Activated CD8-positive, alpha-beta memory T cell treated with anti-CD3 and anti-CD28 coated beads, Interleukin-2, amount 10 ng/mL, durations not matched to agents 7 days and 5 days (primary cell): ENCODE measurements at regions not wholly inside any gene's neighbourhood (a gene's known extent, or its start where the extent isn't known, plus 50 kb on each side); places are given as distances from the start of the nearest gene placed in this dataset.
"Not testable (repeated sequence)": the region's sequence is repeated elsewhere in the genome, so short reads cannot be mapped to it uniquely, and the experiment has no call there.

Experiments used
- ATAC-seq: fragments of 150-1000 bp; cut with Tn5 transposase; one replicate; pipeline ENCODE4 v1.10.0; 2021; ENCODE audit warnings: moderate library complexity
- CTCF ChIA-PET: fragments of 350-600 bp; sonication (Branson Sonifier 250); formaldehyde crosslinking; loops from one replicate; lab custom pipeline; 2021; ENCODE audit warnings: antibody characterized with exemption; lab: Charles Lee
- DNase-seq: peaks from one replicate; pipeline ENCODE4 v3.0.0-alpha.2; 2020
- H3K27ac Mint-ChIP-seq: one replicate; pipeline ENCODE4 v1.8.0; 2021; ENCODE audit warnings: mild to moderate bottlenecking, mixed read lengths
- H3K27me3 Mint-ChIP-seq: one replicate; pipeline ENCODE4 v1.8.0; 2021; ENCODE audit warnings: mixed read lengths
- H3K36me3 Mint-ChIP-seq: one replicate; pipeline ENCODE4 v1.8.0; 2021; ENCODE audit warnings: mild to moderate bottlenecking, mixed read lengths
- H3K4me1 Mint-ChIP-seq: one replicate; pipeline ENCODE4 v1.8.0; 2021; ENCODE audit warnings: mixed read lengths
- H3K4me3 Mint-ChIP-seq: one replicate; pipeline ENCODE4 v1.8.0; 2021; ENCODE audit warnings: mild to moderate bottlenecking, moderate library complexity, mixed read lengths
- H3K9me3 Mint-ChIP-seq: one replicate; pipeline ENCODE4 v1.8.0; 2022; ENCODE audit warnings: low read depth, mixed read lengths

DNA sequence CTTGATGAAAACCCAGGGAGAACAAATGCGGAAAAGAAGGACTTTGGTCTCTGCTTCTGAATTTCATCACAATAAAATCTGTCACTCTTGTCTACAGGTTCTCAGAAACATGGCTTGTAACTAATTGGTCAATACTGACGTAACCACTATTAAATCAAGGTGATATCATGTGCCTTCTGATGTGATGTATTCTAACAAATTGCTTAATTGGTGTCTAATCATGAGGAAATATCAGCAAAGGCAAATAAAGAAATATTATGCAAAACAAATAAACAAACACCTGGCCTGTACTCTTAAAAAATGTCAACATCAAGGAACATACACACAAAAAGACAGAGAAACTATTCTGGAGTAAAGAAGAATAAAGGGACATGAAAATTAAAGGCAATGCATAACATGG lies 1165.0 kb downstream of the NXPH1 start:
- no peak overlapping the region for H3K4me3 Mint-ChIP-seq
- no peak for ATAC-seq
- no peaks in the 10 kb centered on the region for H3K36me3 Mint-ChIP-seq
- no peak for DNase-seq
- CTCF ChIA-PET, result no interaction called here
- H3K27ac Mint-ChIP-seq, result no peak overlapping the region
- H3K4me1 Mint-ChIP-seq, result no peaks in the 10 kb centered on the region
- peaks cover 3% of the 10 kb centered on the region for H3K9me3 Mint-ChIP-seq
- H3K27me3 Mint-ChIP-seq, result no peaks in the 10 kb centered on the region

DNA sequence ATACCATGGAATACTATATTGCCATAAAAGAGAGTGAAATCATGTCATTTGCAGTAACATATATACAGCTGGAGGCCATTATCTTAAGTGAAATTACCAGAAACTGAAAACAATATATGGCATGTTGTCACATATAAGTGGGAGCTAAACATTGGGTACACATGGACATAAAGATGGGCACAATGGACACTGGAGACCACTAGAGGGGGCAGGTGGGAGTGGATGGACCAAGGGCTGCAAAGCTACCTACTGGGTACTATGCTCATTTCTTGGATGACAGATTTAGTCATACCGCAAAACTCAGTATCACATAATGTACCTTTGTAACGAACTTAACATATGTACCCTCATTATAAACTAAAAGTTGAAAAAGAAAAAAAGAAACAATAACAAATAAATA lies 1167.6 kb downstream of the NXPH1 start:
- CTCF ChIA-PET, result no interaction called here
- Mint-ChIP-seq H3K9me3 (peaks cover 5% of the 10 kb centered on the region), H3K27ac (no peak overlapping the region), H3K4me3 (no peak overlapping the region), H3K36me3 (no peaks in the 10 kb centered on the region), H3K27me3 (no peaks in the 10 kb centered on the region), H3K4me1 (no peaks in the 10 kb centered on the region)
- DNase-seq (no peak), ATAC-seq (no peak)

DNA sequence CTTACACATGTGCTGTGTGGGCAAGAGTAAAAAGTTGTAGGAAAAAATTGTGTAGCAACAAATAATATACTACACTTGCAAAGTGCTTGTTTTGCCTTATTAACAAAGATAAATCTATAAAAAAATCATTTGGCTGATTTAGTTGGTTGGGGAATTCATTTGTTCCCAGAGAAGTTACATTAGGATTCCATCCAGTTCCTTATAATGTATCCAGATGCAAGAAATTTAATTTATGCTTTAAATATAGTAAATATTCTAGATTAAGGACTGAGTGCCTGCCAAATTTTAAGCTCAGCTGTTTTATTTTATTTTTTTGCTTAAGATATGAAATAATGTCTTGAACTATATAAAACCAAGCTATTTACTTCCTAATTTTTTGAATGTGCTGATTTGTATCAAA lies 1169.9 kb downstream of the NXPH1 start:
- H3K4me3 Mint-ChIP-seq, result no peak overlapping the region
- H3K27ac Mint-ChIP-seq, result no peak overlapping the region
- no peak for DNase-seq
- CTCF ChIA-PET, result no interaction called here
- H3K36me3 Mint-ChIP-seq, result no peaks in the 10 kb centered on the region
- no peaks in the 10 kb centered on the region for H3K27me3 Mint-ChIP-seq
- no peak for ATAC-seq
- no peaks in the 10 kb centered on the region for H3K4me1 Mint-ChIP-seq
- peaks cover 5% of the 10 kb centered on the region for H3K9me3 Mint-ChIP-seq

DNA sequence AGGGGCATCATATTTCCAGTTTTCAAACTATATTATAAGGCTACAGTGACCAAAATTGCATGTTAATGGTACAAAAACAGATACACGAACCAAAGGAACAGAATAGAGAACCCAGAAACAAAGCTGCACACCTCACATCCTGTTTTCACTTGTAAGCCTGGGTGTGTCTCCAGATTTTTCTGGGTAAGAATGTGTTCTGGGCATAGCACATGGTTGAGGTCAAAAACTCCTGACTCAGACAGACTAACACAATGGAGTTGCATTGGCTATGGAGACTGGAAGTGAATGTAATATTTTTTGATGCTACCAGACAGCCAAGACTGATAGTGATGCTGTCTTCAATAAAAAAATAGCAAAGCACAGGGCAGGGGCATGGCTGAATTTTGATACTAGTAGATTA lies 1175.2 kb downstream of the NXPH1 start:
- Mint-ChIP-seq H3K4me1 (no peaks in the 10 kb centered on the region), H3K9me3 (peaks cover 4% of the 10 kb centered on the region), H3K4me3 (no peak overlapping the region), H3K36me3 (no peaks in the 10 kb centered on the region), H3K27ac (no peak overlapping the region), H3K27me3 (no peaks in the 10 kb centered on the region)
- CTCF ChIA-PET, result no interaction called here
- ATAC-seq (no peak), DNase-seq (no peak)

DNA sequence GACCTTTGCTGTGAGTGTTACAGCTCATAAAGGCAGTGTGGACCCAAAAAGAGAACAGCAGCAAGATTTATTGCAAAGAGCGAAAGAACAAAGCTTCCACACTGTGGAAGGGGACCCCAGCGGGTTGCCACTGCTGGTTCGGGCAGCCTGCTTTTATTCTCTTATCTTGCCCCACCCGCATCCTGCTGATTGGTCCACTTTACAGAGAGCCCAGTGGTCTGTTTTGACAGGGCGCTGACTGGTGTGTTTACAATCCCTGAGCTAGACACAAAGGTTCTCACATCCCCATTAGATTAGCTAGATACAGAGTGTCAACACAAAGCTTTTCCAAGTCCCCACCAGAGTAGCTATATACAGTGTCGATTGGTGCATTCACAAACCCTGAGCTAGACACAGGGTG lies 1187.5 kb downstream of the NXPH1 start:
- H3K4me1 Mint-ChIP-seq, H3K27me3 Mint-ChIP-seq, H3K27ac Mint-ChIP-seq, ATAC-seq, CTCF ChIA-PET, H3K36me3 Mint-ChIP-seq, DNase-seq, H3K4me3 Mint-ChIP-seq: not testable (repeated sequence)
- H3K9me3 Mint-ChIP-seq, result peaks cover 21% of the 10 kb centered on the region

DNA sequence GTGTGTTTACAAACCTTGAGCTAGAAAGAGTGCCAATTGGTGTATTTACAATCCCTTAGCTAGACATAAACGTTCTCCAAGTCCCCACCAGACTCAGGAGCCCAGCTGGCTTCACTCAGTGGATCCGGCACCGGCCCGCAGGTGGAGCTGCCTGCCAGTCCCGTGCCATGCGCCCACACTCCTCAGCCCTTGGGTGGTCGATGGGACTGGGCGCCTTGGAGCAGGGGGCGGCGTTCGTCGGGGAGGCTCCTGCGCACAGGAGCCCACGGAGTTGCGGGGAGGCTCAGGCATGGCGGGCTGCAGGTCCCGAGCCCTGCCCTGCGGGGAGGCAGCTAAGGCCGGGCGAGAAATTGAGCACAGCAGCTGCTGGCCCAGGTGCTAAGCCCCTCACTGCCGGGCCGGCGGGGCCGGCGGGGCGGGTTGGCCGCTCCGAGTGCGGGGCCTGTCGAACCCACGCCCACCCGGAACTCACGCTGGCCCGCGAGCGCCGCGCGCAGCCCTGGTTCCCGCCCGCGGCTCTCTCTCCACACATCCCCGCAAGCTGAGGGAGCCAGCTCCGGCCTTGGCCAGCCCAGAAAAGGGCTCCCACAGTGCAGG lies 1188.0 kb downstream of the NXPH1 start:
- H3K36me3 Mint-ChIP-seq, CTCF ChIA-PET, DNase-seq, H3K4me3 Mint-ChIP-seq, H3K4me1 Mint-ChIP-seq, ATAC-seq, H3K27ac Mint-ChIP-seq, H3K27me3 Mint-ChIP-seq: not testable (repeated sequence)
- peaks cover 26% of the 10 kb centered on the region for H3K9me3 Mint-ChIP-seq

DNA sequence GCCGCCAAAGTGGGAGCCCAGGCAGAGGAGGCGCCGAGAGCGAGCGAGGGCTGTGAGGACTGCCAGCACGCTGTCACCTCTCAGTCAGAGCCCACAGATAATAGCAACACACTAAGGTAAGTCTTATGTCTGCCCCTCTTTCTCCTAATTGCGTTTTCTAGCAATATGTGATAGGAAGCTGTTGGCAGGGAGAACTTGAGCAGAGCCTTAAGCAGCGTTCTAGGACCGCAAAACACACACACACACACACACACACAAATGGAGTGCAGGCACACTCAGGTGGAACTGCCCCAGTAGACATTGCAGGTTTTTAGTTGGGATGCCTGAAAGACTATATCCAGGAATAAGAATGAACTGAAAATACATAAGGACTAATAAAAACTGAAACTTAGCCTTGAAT lies 1188.5 kb downstream of the NXPH1 start:
- no peak overlapping the region for H3K4me3 Mint-ChIP-seq
- no peak for ATAC-seq
- no peaks in the 10 kb centered on the region for H3K27me3 Mint-ChIP-seq
- DNase-seq, result no peak
- H3K27ac Mint-ChIP-seq, result no peak overlapping the region
- peaks cover 26% of the 10 kb centered on the region for H3K9me3 Mint-ChIP-seq
- CTCF ChIA-PET, result no interaction called here
- no peaks in the 10 kb centered on the region for H3K36me3 Mint-ChIP-seq
- no peaks in the 10 kb centered on the region for H3K4me1 Mint-ChIP-seq

DNA sequence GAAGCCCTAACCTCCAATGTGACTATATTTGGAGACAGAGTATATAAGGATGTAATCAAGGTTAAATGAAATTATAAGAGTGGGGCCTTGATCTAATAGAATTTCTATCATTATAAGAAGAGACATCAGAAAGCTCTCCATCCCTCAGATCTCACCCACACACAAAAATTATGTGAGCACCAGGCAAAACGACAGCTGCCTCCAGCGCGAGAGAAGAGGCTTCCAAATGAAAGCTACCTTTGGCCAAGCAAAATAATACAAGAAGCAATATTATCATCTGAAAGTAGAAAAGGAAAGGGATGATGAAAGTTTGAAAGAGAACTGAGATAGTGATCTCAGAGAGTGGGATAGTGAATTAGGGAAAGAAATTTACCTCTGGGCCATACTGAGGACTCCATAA lies 1192.5 kb downstream of the NXPH1 start:
- Mint-ChIP-seq H3K27me3 (no peaks in the 10 kb centered on the region), H3K27ac (no peak overlapping the region), H3K9me3 (peaks cover 15% of the 10 kb centered on the region), H3K4me1 (no peaks in the 10 kb centered on the region), H3K36me3 (no peaks in the 10 kb centered on the region), H3K4me3 (no peak overlapping the region)
- CTCF ChIA-PET, result no interaction called here
- DNase-seq (no peak), ATAC-seq (no peak)

DNA sequence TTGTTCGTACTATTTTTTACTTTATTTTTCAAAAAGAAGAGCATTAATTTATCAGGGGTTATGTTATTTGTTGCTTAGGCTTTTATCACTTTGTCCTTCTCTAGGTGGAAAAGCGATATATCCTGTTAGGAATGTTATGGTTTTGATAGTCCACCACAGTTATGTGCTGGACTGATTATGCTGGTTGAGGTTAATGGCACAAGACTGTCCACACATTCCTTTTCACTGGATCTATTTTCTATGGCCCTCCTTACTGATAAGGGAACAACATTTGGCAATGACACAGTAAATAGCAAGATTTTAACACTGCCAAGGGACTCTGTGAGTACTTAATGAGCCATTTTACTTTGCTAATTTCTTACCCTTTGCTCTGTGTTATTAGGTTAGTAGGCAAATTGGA lies 1212.3 kb downstream of the NXPH1 start:
- DNase-seq, result no peak
- CTCF ChIA-PET, result no interaction called here
- no peaks in the 10 kb centered on the region for H3K27me3 Mint-ChIP-seq
- no peaks in the 10 kb centered on the region for H3K4me1 Mint-ChIP-seq
- ATAC-seq, result no peak
- no peaks in the 10 kb centered on the region for H3K9me3 Mint-ChIP-seq
- H3K36me3 Mint-ChIP-seq, result no peaks in the 10 kb centered on the region
- H3K27ac Mint-ChIP-seq, result no peak overlapping the region
- H3K4me3 Mint-ChIP-seq, result no peak overlapping the region

DNA sequence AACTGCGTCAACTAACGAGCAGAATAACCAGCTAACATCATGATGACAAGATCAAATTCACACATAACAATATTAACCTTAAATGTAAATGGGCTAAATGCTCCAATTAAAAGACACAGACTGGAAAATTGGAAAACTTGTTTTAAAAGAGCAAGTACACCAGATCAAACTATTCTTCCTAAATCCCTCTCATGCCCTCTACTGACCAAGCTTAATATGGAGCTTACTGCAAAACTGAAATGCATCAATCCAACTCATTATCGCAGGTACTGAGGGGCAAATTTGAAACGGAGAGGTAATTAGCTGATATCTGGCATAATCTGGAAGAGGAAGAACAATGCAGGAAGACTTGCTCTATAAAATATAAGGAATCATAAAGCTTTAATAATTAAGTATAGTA lies 1223.8 kb downstream of the NXPH1 start:
- ATAC-seq (no peak), DNase-seq (no peak)
- Mint-ChIP-seq H3K4me3 (no peak overlapping the region), H3K36me3 (no peaks in the 10 kb centered on the region), H3K27me3 (no peaks in the 10 kb centered on the region), H3K27ac (no peak overlapping the region), H3K4me1 (no peaks in the 10 kb centered on the region), H3K9me3 (peaks cover 7% of the 10 kb centered on the region)
- CTCF ChIA-PET, result no interaction called here

DNA sequence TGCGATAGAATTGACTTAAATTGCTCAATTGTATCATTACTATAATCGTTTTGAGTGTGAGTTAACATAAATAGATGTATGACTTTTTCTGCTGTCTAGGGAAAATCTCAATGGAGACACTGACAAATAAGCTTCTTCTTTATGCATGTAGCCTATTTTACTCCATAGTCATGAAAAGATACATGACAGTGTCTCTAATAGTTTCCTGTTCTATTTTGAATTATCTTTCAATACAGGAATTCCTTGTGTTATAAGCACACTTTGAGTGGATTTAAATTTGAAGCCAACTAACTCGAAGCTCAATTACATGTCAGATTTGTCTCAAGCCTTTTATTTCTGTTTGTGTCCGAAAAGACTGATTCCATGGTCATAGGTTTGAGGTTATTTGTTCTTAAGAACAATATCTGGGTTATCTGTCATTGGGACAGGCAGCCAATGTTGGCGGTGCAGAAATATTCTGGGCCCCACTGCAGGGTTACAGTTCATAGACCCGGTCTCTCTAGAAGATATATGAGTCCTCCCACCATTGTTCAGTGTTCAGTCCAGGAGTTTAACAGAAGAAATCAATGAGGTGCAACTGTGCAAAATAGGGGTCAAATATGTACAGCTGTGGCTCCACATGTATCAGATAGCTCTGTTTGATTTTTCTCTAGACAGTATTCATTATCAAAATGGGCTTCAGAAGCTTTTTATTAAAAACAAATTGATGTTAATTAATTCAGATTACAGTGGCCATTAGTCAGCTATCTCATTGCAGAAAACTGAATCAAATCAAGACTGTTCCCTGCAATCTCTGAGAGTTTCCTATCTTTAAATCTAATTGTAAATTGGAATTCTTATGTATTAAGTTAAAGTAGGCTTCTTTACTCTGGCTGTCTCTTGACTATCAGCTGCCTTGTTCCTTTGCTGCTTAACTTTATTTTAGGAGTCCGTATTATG lies 1238.8 kb downstream of the NXPH1 start:
- no peak overlapping the region for H3K27ac Mint-ChIP-seq
- DNase-seq, result no peak
- ATAC-seq, result no peak
- CTCF ChIA-PET, result no interaction called here
- H3K36me3 Mint-ChIP-seq, result no peaks in the 10 kb centered on the region
- no peaks in the 10 kb centered on the region for H3K27me3 Mint-ChIP-seq
- no peaks in the 10 kb centered on the region for H3K4me1 Mint-ChIP-seq
- H3K4me3 Mint-ChIP-seq, result no peak overlapping the region
- peaks cover 6% of the 10 kb centered on the region for H3K9me3 Mint-ChIP-seq

DNA sequence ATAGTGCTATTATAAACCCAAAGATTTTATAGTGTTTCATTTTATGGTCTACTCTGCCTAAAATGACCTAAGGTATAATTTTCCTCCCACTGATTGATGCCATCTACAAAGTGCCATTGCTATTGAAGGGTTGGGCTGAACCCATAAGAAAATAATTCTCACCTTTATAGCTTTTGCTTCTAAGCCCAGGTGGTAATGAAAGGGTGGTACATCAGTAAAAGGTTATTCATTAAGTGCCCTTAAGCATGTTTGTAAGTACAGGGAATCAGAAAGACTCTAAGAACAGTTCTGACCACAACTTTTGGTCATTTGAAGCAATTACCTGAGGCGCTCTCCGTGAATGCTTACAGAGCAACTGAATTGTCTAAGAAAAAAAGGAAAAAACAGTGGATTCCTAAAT lies 1247.3 kb downstream of the NXPH1 start:
- CTCF ChIA-PET, result no interaction called here
- Mint-ChIP-seq H3K9me3 (no peaks in the 10 kb centered on the region), H3K4me3 (no peak overlapping the region), H3K4me1 (no peaks in the 10 kb centered on the region), H3K27ac (no peak overlapping the region), H3K27me3 (no peaks in the 10 kb centered on the region), H3K36me3 (no peaks in the 10 kb centered on the region)
- DNase-seq (no peak), ATAC-seq (no peak)

DNA sequence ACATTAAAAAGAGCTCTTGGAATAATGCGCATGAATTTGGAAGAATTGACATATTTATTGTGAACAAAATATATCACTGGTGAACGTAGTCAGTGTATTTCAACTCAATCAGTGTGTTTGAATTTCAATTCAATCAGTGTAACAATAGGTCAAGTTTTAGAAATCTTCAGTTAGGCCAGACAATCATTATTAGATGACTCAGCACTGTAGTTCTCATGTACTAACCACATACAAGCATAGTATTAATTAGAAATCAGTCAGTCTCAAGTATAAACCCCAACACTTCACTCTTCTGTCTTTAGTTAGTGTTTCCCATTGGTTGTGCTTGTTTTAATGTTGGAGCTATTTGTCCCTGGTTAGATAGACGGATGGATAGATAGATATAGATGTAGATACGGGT lies 1247.9 kb downstream of the NXPH1 start:
- ATAC-seq (no peak), DNase-seq (no peak)
- CTCF ChIA-PET, result no interaction called here
- H3K4me1 Mint-ChIP-seq, result no peaks in the 10 kb centered on the region
- H3K36me3 Mint-ChIP-seq, result no peaks in the 10 kb centered on the region
- no peaks in the 10 kb centered on the region for H3K9me3 Mint-ChIP-seq
- no peak overlapping the region for H3K4me3 Mint-ChIP-seq
- no peaks in the 10 kb centered on the region for H3K27me3 Mint-ChIP-seq
- no peak overlapping the region for H3K27ac Mint-ChIP-seq

DNA sequence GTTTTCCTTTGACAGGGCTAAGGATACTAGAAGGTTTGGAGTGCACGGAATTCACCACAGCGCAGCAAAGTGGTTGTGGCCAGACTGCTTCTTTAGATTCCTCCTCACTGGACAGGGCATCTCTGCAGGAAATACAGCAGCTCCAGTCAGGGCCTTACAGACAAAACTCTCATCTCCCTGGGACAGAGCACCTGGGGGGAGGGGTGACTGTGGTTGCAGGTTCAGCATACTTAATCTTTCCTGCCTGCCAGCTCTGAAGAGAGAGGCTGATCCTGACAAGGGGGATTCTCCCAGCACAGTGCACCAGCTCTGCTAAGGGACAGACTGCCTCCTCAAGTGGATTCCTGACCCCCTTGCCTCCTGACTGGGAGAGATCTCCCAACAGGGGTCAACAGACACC lies 1257.9 kb downstream of the NXPH1 start:
- CTCF ChIA-PET, result no interaction called here
- DNase-seq, result no peak
- Mint-ChIP-seq H3K27me3 (no peaks in the 10 kb centered on the region), H3K36me3 (no peaks in the 10 kb centered on the region), H3K27ac (no peak overlapping the region), H3K4me1 (no peaks in the 10 kb centered on the region), H3K9me3 (peaks cover 5% of the 10 kb centered on the region), H3K4me3 (no peak overlapping the region)
- no peak for ATAC-seq
